ENCODE measurements at regions not wholly inside any gene's neighbourhood (a gene's known extent, or its start where the extent isn't known, plus 50 kb on each side); places are given as distances from the start of the nearest gene placed in this dataset.

- H3K27ac ChIP-seq, result no peak overlapping the region
- H3K4me3 ChIP-seq, result no peak overlapping the region
- TF ChIP-seq POLR2A (IDR thresholded peaks at IDR 0.05) (no peak), CTCF (IDR thresholded peaks at IDR 0.05) (no peak)
- no peaks in the 10 kb centered on the region for H3K4me1 ChIP-seq
- no peaks in the 10 kb centered on the region for H3K9me3 ChIP-seq
- 71% methylated on average over 3 of the region's 3 CpGs for WGBS, 2 donors
- no peaks in the 10 kb centered on the region for H3K27me3 ChIP-seq
- intact Hi-C loops (cut with DNase I), result no loop called here
- H3K36me3 ChIP-seq, result no peaks in the 10 kb centered on the region
- DNase-seq, result no peak
Observed at GRCh38 chr15:47209591-47209990, 507.7 kb upstream of the SEMA6D start.

- H3K4me1 ChIP-seq, result no peaks in the 10 kb centered on the region
- intact Hi-C loops (cut with DNase I), result no loop called here
- H3K4me3 ChIP-seq, result no peak overlapping the region
- no peaks in the 10 kb centered on the region for H3K9me3 ChIP-seq
- no peak for DNase-seq
- H3K36me3 ChIP-seq, result no peaks in the 10 kb centered on the region
- H3K27me3 ChIP-seq, result no peaks in the 10 kb centered on the region
- H3K27ac ChIP-seq, result no peak overlapping the region
- no peak for TF ChIP-seq CTCF (IDR thresholded peaks at IDR 0.05)
- TF ChIP-seq POLR2A (IDR thresholded peaks at IDR 0.05), result no peak
- WGBS, 2 donors, result 58 to 60% methylated on average over 9 of the region's 9 CpGs
Observed at GRCh38 chr15:47212222-47213010, 504.9 kb upstream of the SEMA6D start.

GRCh38 chr15:47213883-47214282 is 503.4 kb upstream of the SEMA6D start:
- Histone ChIP-seq H3K36me3 (no peaks in the 10 kb centered on the region), H3K4me1 (no peaks in the 10 kb centered on the region), H3K9me3 (no peaks in the 10 kb centered on the region), H3K4me3 (no peak overlapping the region), H3K27me3 (no peaks in the 10 kb centered on the region), H3K27ac (no peak overlapping the region)
- no peak for TF ChIP-seq CTCF (IDR thresholded peaks at IDR 0.05)
- TF ChIP-seq POLR2A (IDR thresholded peaks at IDR 0.05), result no peak
- 49 to 57% methylated on average over 6 of the region's 6 CpGs for WGBS, 2 donors
- no peak for DNase-seq
- intact Hi-C loops (cut with DNase I), result no loop called here

- Histone ChIP-seq H3K27me3 (no peaks in the 10 kb centered on the region), H3K9me3 (no peaks in the 10 kb centered on the region), H3K27ac (no peak overlapping the region), H3K4me3 (no peak overlapping the region), H3K4me1 (no peaks in the 10 kb centered on the region), H3K36me3 (no peaks in the 10 kb centered on the region)
- TF ChIP-seq CTCF (IDR thresholded peaks at IDR 0.05), result no peak
- TF ChIP-seq POLR2A (IDR thresholded peaks at IDR 0.05), result no peak
- whole genome bisulfite sequencing, 2 donors, result 26 to 29% methylated on average over 1 of the region's 1 CpG
- intact Hi-C loops (cut with DNase I), result no loop called here
- no peak for DNase-seq
Observed at GRCh38 chr15:47218295-47218694, 499.0 kb upstream of the SEMA6D start.

- H3K4me1 ChIP-seq, result no peaks in the 10 kb centered on the region
- no peaks in the 10 kb centered on the region for H3K9me3 ChIP-seq
- no peaks in the 10 kb centered on the region for H3K36me3 ChIP-seq
- intact Hi-C loops (cut with DNase I), result no loop called here
- no peaks in the 10 kb centered on the region for H3K27me3 ChIP-seq
- no peak overlapping the region for H3K4me3 ChIP-seq
- TF ChIP-seq POLR2A (IDR thresholded peaks at IDR 0.05) (no peak), CTCF (IDR thresholded peaks at IDR 0.05) (no peak)
- WGBS, 2 donors, result 60 to 67% methylated on average over 1 of the region's 1 CpG
- no peak for DNase-seq
- no peak overlapping the region for H3K27ac ChIP-seq
Observed at GRCh38 chr15:47244361-47244760, 472.9 kb upstream of the SEMA6D start.

Measured in esophagus squamous epithelium (tissue), 5 donors.